A549 (cell line): ENCODE measurements at regions not wholly inside any gene's neighbourhood (a gene's known extent, or its start where the extent isn't known, plus 50 kb on each side); places are given as distances from the start of the nearest gene placed in this dataset.
A peak's percentile ranks its signal among the peaks of the same experiment; 100 is the strongest.

Experiments
- ATAC-seq, 2 experiments: fragments of 200-7000 bp in 1 of 2; fragments of >200 bp in 1 of 2; cut with Nextera tagmentation in 1 of 2; cut with Tn5 transposase in 1 of 2; 3 replicates each; pipeline versions ENCODE4 v1.8.0 to v1.9.1; 2018 to 2020; ENCODE audit warnings: mild to moderate bottlenecking in 1 of 2, moderate library complexity in 1 of 2
- CTCF ChIA-PET: fragments of 300-600 bp; sonication (Branson Sonifier 250); formaldehyde crosslinking; extraction: SDS; loops from one replicate; lab custom pipeline; 2021; ENCODE audit warnings: antibody characterized with exemption, inconsistent platforms; lab: Yijun Ruan, JAX
- POLR2A ChIA-PET: fragments of 350-600 bp; formaldehyde crosslinking; extraction: SDS; loops from one replicate; lab custom pipeline; 2021; ENCODE audit warnings: antibody characterized with exemption, inconsistent platforms; lab: Yijun Ruan, JAX
- DNase-seq, 2 experiments: peaks; one replicate each; pipeline versions ENCODE4 v3.0.0 to v3.0.0-alpha.2; 2011 to 2016; ENCODE audit warnings: low read depth in 1 of 2, low spot score in 1 of 2
- FAIRE-seq: peaks from 2 replicates; lab custom pipeline; 2011; peaks lifted over from hg19 to GRCh38; lab: Jason Lieb, UNC
- H3K27ac ChIP-seq, 2 experiments: fragments of >200 bp; sonication (Bioruptor Twin); formaldehyde crosslinking; 3 replicates each; pipeline ENCODE4 v1.5.1; 2016 to 2017
- H3K4me1 ChIP-seq: fragments of >200 bp; sonication (Bioruptor Twin); formaldehyde crosslinking; 3 replicates; pipeline ENCODE4 v1.6.1; 2016
- H3K4me2 ChIP-seq: fragments of >200 bp; sonication (Bioruptor Twin); formaldehyde crosslinking; 3 replicates; pipeline ENCODE4 v1.6.1; 2016
- H3K4me3 ChIP-seq: fragments of >200 bp; sonication (Bioruptor Twin); formaldehyde crosslinking; 3 replicates; pipeline ENCODE4 v1.5.1; 2016
- H3K9me3 ChIP-seq: fragments of >200 bp; sonication (Bioruptor Twin); formaldehyde crosslinking; 3 replicates; pipeline ENCODE4 v1.6.1; 2016
- CBX2 ChIP-seq: fragments of 200-600 bp; sonication (generic); IDR thresholded peaks from 2 replicates; pipeline ENCODE4 v1.6.1; 2016; ENCODE audit warnings: low read depth, mild to moderate bottlenecking, borderline replicate concordance
- CHD2 ChIP-seq: fragments of 150-350 bp; IDR thresholded peaks from 2 replicates; pipeline ENCODE4 v1.6.1; 2014; ENCODE audit warnings: low read length; ENCODE audit not compliant: partially characterized antibody
- EHMT2 ChIP-seq: fragments of 200-600 bp; sonication (generic); IDR thresholded peaks from 2 replicates; pipeline ENCODE4 v1.6.1; 2016; ENCODE audit warnings: antibody characterized with exemption, low read depth, mild to moderate bottlenecking, moderate library complexity
- EP300 ChIP-seq, 2 experiments: fragments of >200 bp; sonication (Bioruptor Twin); formaldehyde crosslinking; IDR thresholded peaks; 2 replicates in 1 of 2; 3 replicates in 1 of 2; pipeline ENCODE4 v1.6.1; 2016 to 2017
- ESRRA ChIP-seq: fragments of 150-350 bp; IDR thresholded peaks from 2 replicates; pipeline ENCODE4 v1.6.1; 2014; ENCODE audit warnings: mild to moderate bottlenecking, low read length, borderline replicate concordance
- FOSB ChIP-seq: fragments of 250-450 bp; sonication (Bioruptor Pico); IDR thresholded peaks from 2 replicates; pipeline ENCODE4 v1.5.0; 2020; ENCODE audit warnings: mild to moderate bottlenecking, moderate library complexity
- FOSL2 ChIP-seq, 2 experiments: fragments of 450-650 bp in 1 of 2; fragments of >200 bp in 1 of 2; sonication (Bioruptor Twin) in 1 of 2; formaldehyde crosslinking; IDR thresholded peaks; 2 replicates each; pipeline versions ENCODE4 v1.5.0 to v1.6.1; 2016 to 2020; ENCODE audit warnings: mild to moderate bottlenecking in 1 of 2, moderate library complexity in 1 of 2
- FOXS1 ChIP-seq: fragments of 250-450 bp; sonication (Bioruptor Pico); IDR thresholded peaks from 2 replicates; pipeline ENCODE4 v1.5.0; 2020; ENCODE audit warnings: mild to moderate bottlenecking, moderate library complexity
- GATA3 ChIP-seq: IDR thresholded peaks from 2 replicates; pipeline ENCODE4 v1.6.1; 2012; ENCODE audit warnings: borderline replicate concordance
- HDAC2 ChIP-seq: fragments of 200-600 bp; sonication (generic); IDR thresholded peaks from 2 replicates; pipeline ENCODE4 v1.6.1; 2016
- HEYL ChIP-seq: fragments of 250-450 bp; sonication (Bioruptor Pico); IDR thresholded peaks from 2 replicates; pipeline ENCODE4 v1.8.0; 2021; ENCODE audit warnings: mild to moderate bottlenecking, moderate library complexity
- JUN ChIP-seq, 2 experiments: fragments of >200 bp; sonication (Bioruptor Twin); formaldehyde crosslinking; IDR thresholded peaks; 2 replicates in 1 of 2; 3 replicates in 1 of 2; pipeline ENCODE4 v1.6.1; 2016 to 2017
- KDM1A ChIP-seq: fragments of 200-600 bp; sonication (generic); IDR thresholded peaks from 2 replicates; pipeline ENCODE4 v1.6.1; 2016; ENCODE audit warnings: low read depth, mild to moderate bottlenecking
- KDM5A ChIP-seq: fragments of 200-600 bp; sonication (generic); IDR thresholded peaks from 2 replicates; pipeline ENCODE4 v1.6.1; 2016; ENCODE audit warnings: antibody characterized with exemption, mild to moderate bottlenecking
- MAFK ChIP-seq: fragments of 450-650 bp; IDR thresholded peaks from 2 replicates; pipeline ENCODE4 v1.6.1; 2014; ENCODE audit not compliant: partially characterized antibody
- MYC ChIP-seq: IDR thresholded peaks from 2 replicates; pipeline ENCODE4 v1.6.1; 2012; ENCODE audit warnings: mild to moderate bottlenecking, inconsistent platforms, low read length, improper control_type of control experiment, borderline replicate concordance
- PHF8 ChIP-seq: fragments of 200-600 bp; sonication (generic); IDR thresholded peaks from 2 replicates; pipeline ENCODE4 v1.6.1; 2016; ENCODE audit warnings: low read depth, mild to moderate bottlenecking, antibody characterized with exemption, moderate library complexity, borderline replicate concordance
- POLR2AphosphoS2 ChIP-seq: conservative IDR thresholded peaks from 2 replicates; pipeline ENCODE4 v1.6.1; 2012; ENCODE audit warnings: low read length, improper control_type of control experiment, inconsistent platforms
- RARB ChIP-seq: fragments of 250-450 bp; sonication (Bioruptor Pico); IDR thresholded peaks from 2 replicates; pipeline ENCODE4 v1.8.0; 2021; ENCODE audit warnings: mild to moderate bottlenecking, moderate library complexity
- RNF2 ChIP-seq: fragments of 200-600 bp; sonication (generic); IDR thresholded peaks from 2 replicates; pipeline ENCODE4 v1.6.1; 2016; ENCODE audit warnings: low read depth, mild to moderate bottlenecking, antibody characterized with exemption, moderate library complexity, borderline replicate concordance
- SMC3 ChIP-seq: fragments of >200 bp; sonication (Bioruptor Twin); formaldehyde crosslinking; IDR thresholded peaks from 3 replicates; pipeline ENCODE4 v1.6.1; 2018; ENCODE audit warnings: inconsistent platforms
- TFCP2L1 ChIP-seq: fragments of 250-450 bp; sonication (Bioruptor Pico); IDR thresholded peaks from 2 replicates; pipeline ENCODE4 v1.5.0; 2021; ENCODE audit warnings: mild to moderate bottlenecking
- ZFP36 ChIP-seq: fragments of 450-650 bp; IDR thresholded peaks from 2 replicates; pipeline ENCODE4 v1.6.1; 2014; ENCODE audit warnings: borderline replicate concordance; ENCODE audit not compliant: partially characterized antibody
- ZNF302 ChIP-seq: fragments of 250-450 bp; sonication (Bioruptor Pico); IDR thresholded peaks from 2 replicates; pipeline ENCODE4 v1.9.0; 2021; ENCODE audit warnings: inconsistent platforms, mild to moderate bottlenecking, moderate library complexity
- ZSCAN20 ChIP-seq: fragments of 250-450 bp; sonication (Bioruptor Pico); IDR thresholded peaks from 2 replicates; pipeline ENCODE4 v1.8.0; 2022; ENCODE audit warnings: mild to moderate bottlenecking, moderate library complexity
- WGBS: methylation state at CpG from one replicate; pipeline ENCODE4 v1.1.6; 2017; ENCODE audit errors: missing lambda C conversion rate; 5-methylcytosine and 5-hydroxymethylcytosine counted together
- TF ChIP-seq, protein P1 (sequence below): IDR thresholded peaks from 2 replicates; pipeline ENCODE4 v1.6.1; 2012
- TF ChIP-seq, protein P2 (sequence below): fragments of >200 bp; sonication (Bioruptor Twin); formaldehyde crosslinking; IDR thresholded peaks from 3 replicates; pipeline ENCODE4 v1.5.1; 2016
- TF ChIP-seq, protein P3 (sequence below): fragments of 150-350 bp; IDR thresholded peaks from 2 replicates; pipeline ENCODE4 v1.6.1; 2014; ENCODE audit warnings: low read depth, mild to moderate bottlenecking, low read length

DNA sequence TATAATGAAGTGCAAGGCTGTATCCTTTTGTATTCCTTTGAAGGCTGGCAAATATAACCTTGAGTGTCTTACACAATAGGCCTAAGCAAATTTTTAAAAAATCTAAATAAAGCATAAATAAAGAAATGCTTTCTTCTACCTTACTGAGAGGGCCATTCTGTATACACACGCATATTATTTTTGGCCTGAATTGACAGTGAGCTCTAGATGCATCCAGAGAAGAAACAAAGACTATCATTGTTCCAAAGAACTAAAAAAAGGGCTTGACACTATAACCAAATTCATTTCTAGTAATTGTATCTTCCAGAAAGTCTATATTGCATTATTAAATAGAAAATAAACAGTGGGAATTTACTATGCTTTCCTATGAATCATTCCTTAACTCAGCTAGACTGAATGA, 100.2 kb downstream of the MAGEB17 start:
- Histone ChIP-seq H3K4me3 (no peak overlapping the region), H3K27ac (no peak overlapping the region), H3K9me3 (no peaks in the 10 kb centered on the region), H3K4me2 (no peak overlapping the region), H3K4me1 (no peaks in the 10 kb centered on the region)
- FAIRE-seq (no peak), DNase-seq (no peak), ATAC-seq (no peak)
- WGBS = 17% methylated on average over 1 of the region's 1 CpG
- TF ChIP-seq EHMT2 (no peak), ZFP36 (no peak), CBX2 (no peak), PHF8 (no peak), KDM1A (no peak), FOXS1 (CRISPR knock-in tag) (no peak), ZNF302 (CRISPR knock-in tag) (no peak), MYC (no peak), HDAC2 (no peak), ZSCAN20 (CRISPR knock-in tag) (no peak), CHD2 (no peak), GATA3 (no peak), ESRRA (no peak), RARB (CRISPR knock-in tag) (no peak), FOSB (CRISPR knock-in tag) (no peak), POLR2AphosphoS2 (no peak), RNF2 (no peak), FOSL2 (IDR thresholded peaks at IDR 0.05) (no peak), FOSL2 (CRISPR knock-in tag; IDR thresholded peaks at IDR 0.05) (no peak)
- ChIA-PET POLR2A (no interaction called here), CTCF (interaction anchor here (1.4 kb wide), 1 partner anchor 10 kb away, joined by 3 read pairs; no protein-coding TSS in a partner anchor)

DNA sequence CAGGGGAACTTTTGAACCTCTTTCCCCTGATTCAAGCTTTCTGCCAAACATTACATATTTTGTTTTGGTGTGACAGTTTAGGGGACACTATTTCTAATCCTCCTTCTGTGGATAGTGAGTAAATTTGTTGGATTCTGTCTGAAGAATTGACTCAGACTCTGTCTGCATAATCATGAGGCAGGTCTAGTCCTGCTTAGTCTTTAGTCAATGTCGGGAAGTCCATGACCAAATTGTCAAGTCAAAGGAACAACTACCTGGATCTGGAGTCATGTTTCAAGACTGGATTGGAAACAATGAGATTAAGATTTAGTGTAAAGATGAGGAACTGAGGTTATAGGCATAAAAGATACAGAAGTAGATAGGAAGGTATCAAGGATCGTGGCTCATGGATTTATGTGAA, 100.9 kb downstream of the MAGEB17 start:
- no peak overlapping the region for H3K27ac ChIP-seq
- 30% methylated on average over 2 of the region's 2 CpGs for WGBS
- FAIRE-seq (no peak), DNase-seq (no peak), ATAC-seq (no peak)
- H3K9me3 ChIP-seq = no peaks in the 10 kb centered on the region
- TF ChIP-seq MYC (no peak), ESRRA (no peak), ZFP36 (no peak), EHMT2 (no peak), RNF2 (no peak), TFCP2L1 (CRISPR knock-in tag) (no peak), SMC3 (no peak)
- TF ChIP-seq, protein P1, sequence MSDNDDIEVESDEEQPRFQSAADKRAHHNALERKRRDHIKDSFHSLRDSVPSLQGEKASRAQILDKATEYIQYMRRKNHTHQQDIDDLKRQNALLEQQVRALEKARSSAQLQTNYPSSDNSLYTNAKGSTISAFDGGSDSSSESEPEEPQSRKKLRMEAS = no peak
- H3K4me1 ChIP-seq = no peaks in the 10 kb centered on the region
- ChIA-PET CTCF (no interaction called here), POLR2A (no interaction called here)
- H3K4me2 ChIP-seq = no peak overlapping the region
- H3K4me3 ChIP-seq = no peak overlapping the region

DNA sequence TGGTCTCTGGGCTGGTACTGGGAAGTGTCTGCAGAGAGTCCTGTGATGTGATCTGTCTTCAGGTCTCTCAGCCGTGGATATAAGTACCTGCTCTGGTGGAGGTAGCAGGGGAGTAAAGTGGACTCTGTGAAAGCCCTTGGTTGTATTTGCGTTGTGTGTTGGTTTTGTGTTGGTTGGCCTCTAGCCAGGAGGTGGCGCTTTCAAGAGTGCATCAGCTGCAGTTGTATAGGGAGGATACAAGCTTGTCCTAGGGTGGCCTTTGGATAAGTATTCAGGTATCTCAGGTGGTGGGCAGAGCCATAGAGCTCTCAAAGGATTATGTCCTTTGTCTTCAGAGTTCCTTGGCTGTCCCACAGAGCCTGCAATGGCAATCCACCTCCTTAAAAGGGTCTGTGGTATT, 111.6 kb downstream of the MAGEB17 start:
- ATAC-seq (no peak), DNase-seq (peak in 1 of 2 experiments; percentile 7), FAIRE-seq (no peak)
- Histone ChIP-seq H3K4me2 (no peak overlapping the region), H3K4me3 (no peak overlapping the region), H3K27ac (no peak overlapping the region), H3K9me3 (no peaks in the 10 kb centered on the region), H3K4me1 (no peaks in the 10 kb centered on the region)
- ChIA-PET CTCF (interaction anchor here (0.6 kb wide), 1 partner anchor 30 kb away, joined by 3 read pairs; no protein-coding TSS in a partner anchor), POLR2A (no interaction called here)
- TF ChIP-seq MAFK (no peak), KDM5A (no peak), EP300 (IDR thresholded peaks at IDR 0.05) (no peak), JUN (IDR thresholded peaks at IDR 0.05) (no peak), GATA3 (no peak), HEYL (CRISPR knock-in tag) (no peak), ESRRA (no peak)
- TF ChIP-seq, protein P2, sequence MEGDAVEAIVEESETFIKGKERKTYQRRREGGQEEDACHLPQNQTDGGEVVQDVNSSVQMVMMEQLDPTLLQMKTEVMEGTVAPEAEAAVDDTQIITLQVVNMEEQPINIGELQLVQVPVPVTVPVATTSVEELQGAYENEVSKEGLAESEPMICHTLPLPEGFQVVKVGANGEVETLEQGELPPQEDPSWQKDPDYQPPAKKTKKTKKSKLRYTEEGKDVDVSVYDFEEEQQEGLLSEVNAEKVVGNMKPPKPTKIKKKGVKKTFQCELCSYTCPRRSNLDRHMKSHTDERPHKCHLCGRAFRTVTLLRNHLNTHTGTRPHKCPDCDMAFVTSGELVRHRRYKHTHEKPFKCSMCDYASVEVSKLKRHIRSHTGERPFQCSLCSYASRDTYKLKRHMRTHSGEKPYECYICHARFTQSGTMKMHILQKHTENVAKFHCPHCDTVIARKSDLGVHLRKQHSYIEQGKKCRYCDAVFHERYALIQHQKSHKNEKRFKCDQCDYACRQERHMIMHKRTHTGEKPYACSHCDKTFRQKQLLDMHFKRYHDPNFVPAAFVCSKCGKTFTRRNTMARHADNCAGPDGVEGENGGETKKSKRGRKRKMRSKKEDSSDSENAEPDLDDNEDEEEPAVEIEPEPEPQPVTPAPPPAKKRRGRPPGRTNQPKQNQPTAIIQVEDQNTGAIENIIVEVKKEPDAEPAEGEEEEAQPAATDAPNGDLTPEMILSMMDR = no peak
- TF ChIP-seq, protein P3, sequence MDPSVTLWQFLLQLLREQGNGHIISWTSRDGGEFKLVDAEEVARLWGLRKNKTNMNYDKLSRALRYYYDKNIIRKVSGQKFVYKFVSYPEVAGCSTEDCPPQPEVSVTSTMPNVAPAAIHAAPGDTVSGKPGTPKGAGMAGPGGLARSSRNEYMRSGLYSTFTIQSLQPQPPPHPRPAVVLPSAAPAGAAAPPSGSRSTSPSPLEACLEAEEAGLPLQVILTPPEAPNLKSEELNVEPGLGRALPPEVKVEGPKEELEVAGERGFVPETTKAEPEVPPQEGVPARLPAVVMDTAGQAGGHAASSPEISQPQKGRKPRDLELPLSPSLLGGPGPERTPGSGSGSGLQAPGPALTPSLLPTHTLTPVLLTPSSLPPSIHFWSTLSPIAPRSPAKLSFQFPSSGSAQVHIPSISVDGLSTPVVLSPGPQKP = no peak
- 0% methylated on average over 3 of the region's 3 CpGs for WGBS
